NCI-H1048 (cell line): ENCODE measurements at regions not wholly inside any gene's neighbourhood (a gene's known extent, or its start where the extent isn't known, plus 50 kb on each side); places are given as distances from the start of the nearest gene placed in this dataset.
"Not testable (repeated sequence)": the region's sequence is repeated elsewhere in the genome, so short reads cannot be mapped to it uniquely, and the experiment has no call there.

Experiments
- DNase-seq: peaks from one replicate; lab custom pipeline; 2025; lab: John Stamatoyannopoulos, UW

DNA sequence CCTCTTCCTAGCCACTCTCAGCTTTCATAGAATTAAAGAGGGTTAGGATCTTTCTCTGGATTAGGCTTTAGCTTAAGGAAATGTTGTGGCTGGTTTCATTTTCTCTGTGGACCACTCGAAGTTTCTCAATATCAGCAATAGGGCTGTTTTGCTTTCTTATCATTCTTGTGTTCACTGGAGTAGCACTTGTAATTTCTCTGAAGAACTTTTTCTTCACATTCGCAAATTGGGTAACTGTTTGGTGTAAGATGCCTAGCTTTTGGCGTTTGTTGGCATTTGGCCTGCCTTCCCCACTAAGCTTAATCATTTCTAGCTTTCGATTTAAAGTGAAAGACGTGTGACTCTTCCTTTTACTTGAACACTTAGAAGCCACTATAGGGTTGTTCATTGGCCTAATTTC, 210.8 kb upstream of the PROX1 start:
- DNase-seq, result no peak

- no peak for DNase-seq
Measured at GRCh38 chr1:213779228-213779627, 208.5 kb upstream of the PROX1 start.

DNA sequence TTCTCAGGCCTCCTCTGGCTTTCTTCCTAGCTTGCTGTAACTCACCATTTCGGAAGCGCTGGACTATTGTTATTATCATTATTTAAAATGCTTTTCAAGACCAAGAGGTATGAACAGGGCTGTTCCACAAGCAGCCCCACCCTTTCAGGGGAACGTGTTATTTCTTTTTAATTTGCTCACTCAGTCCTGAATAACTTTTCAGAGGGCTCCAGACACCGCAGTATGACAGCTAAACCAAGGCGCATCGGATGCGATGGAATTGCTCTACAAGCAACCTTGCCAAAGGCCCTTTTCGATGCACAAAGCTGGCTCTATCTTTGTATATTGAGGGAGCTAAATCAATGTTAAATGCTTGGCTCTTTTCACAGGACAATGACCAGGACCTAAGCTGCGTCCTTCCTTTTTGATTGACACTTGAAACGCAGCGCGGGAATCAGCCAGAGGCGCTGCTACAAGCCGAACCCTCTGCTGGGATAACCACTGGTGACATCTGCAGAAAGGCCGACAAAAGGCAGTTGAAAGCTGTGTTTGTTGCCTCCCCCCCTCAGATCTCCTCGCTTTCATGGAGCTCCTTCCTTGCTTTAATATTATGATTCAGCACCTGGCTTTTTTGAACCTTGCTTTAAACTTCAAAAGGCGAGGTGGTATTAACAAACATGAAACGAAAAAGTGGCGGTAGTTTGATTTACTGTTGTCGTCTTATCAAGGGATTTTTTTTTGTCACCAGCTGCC, 204.7 kb upstream of the PROX1 start:
- no peak for DNase-seq

DNA sequence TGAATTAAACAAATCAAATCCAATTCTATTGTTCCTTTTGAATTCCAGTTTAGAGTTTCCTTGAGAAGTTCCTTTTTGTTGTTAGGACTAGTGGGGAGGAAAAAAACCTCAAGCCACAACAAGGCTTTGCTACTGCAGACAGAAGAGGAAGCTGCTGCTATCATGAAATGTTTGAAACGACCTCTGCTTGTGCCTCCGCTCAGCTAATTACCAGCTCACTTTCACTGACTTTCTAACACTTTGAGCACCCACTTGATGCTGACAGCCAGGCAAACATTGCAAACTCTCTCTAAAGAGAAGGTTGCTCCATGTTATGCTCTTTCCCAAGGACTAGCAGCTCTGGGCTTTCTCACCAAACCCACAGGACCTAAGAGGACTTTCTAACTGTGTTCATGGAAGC, 203.9 kb upstream of the PROX1 start:
- DNase-seq, result no peak

GRCh38 chr1:213786683-213787082, 201.1 kb upstream of the PROX1 start:
- DNase-seq, result no peak

- DNase-seq, result no peak
Measured at GRCh38 chr1:213790565-213790964, 197.2 kb upstream of the PROX1 start.

DNA sequence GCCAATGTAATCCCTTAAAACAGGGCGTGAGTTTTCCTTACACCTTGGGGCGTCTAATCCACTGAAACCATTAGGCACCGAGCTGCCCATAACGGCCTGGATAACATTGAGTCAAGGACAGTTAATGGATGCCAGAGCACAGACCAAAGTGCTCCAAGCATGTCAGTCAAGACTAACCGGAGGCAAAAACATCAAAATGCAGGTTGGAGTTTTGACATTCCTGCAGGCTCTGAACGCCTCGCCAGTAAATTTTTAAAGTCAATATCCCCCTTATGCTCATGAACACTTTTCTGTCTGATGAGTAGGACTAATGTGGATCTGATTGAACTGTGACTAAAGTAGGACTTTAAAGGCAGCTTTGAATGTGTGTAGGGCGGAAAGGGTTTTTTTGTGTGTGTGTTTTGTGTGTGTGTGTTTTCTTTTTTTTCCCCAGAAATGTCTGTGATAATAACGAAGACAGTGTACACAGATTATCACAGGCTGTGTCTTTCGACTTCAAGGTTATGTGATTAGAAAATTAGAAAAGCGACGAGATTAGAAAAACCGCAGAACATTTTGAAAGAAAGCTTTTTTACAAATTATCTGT, 194.2 kb upstream of the PROX1 start:
- no peak for DNase-seq

GRCh38 chr1:213796525-213796924, 191.2 kb upstream of the PROX1 start:
- no peak for DNase-seq

- DNase-seq, result not testable (repeated sequence)
Measured at GRCh38 chr1:213808288-213808687, 179.5 kb upstream of the PROX1 start.

DNA sequence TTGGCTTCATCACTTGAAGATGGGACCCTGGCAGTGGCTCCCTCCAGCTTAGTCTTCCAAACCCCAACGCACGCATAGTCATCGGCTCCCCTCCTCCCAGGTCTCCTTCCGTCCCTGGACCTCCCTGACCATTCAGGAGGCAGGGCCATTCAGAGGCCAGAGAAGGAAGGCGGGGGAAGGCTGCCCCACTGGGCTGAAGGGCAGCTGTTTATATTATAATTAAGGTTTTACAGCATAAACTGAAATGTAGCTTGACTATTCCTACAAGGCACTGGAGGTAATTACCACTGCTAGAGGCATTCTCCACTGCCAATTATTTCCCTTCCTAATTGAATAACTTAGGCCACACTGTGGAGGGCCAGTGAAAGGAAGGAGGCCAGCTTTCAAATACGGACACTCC, 170.6 kb upstream of the PROX1 start:
- no peak for DNase-seq

DNA sequence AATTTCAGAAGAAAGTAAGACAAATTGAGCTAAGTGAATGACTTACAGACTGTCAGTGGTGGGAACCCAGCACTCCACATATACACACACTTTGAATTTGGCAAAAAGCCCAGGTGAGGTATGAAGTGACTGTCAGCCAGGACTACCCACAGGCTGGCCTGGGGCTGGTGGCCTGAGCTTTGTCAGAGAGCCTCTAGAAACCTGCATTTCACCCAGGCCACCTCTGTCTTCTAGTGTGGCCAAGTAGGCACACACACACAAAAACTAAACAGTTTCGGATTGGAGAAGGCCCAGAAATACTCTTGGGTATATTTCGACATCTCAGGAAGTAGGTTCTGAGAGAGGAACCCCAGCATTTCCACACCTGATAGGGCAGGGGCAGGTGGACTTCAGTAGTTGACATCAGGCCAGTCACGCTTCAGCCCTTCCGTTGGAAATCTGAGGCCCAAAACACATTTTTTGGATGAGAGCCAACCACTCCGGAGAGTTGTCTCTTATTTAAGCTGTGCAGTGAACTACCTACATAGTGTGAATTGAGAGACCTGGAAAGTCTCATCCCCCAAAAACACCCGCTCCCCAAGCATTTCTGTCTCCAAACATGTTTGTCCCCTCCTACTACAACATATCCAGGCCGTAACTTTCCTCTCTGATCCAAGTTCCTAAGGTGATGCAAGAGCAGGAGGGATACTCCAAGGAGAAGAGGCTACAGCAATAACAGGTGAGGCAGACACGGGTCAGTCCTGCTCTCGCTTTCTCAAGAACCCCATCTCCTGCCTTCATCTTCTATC, 167.2 kb upstream of the PROX1 start:
- no peak for DNase-seq

GRCh38 chr1:213821175-213821942, 166.4 kb upstream of the PROX1 start:
- DNase-seq, result no peak

DNA sequence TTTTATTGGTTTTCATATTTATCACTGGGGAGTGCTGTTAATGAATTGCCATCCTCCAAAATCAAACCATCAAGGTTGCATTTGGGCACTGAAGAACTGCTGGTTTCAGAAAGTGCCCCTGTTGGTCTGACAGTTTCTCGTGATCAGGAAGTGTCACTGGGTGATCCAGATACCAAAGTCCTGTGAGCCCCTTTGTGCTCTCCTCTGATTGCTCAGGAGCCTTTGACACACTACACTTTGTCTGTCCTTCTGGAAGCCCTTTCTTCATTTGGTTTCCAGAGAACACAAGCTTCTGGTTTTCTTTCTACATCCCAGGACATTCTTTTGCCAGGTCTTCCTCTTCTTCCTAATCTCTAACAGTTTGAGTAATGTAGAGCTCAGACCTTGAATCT, 165.8 kb upstream of the PROX1 start:
- no peak for DNase-seq

DNA sequence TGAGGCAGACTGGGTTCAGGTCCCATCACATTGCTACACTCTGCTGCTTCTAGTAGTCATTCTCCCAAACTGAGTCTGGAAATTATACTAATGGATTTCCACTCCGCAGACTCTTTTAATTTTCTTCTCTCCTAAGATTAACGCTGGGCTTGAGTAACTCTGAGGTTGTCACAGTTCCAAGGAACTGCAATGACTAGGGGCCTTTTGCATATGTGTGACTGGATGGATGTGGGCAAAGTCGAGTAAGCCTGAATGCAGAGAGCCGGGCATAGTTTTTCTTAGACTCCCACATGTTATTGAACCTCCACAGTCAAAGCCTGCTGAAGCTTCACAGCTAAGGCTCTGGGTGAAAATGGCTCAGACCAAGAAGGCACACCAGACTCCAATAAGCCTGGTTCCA, 160.9 kb upstream of the PROX1 start:
- DNase-seq, result no peak

GRCh38 chr1:213828867-213829266, 158.9 kb upstream of the PROX1 start:
- DNase-seq, result no peak

DNA sequence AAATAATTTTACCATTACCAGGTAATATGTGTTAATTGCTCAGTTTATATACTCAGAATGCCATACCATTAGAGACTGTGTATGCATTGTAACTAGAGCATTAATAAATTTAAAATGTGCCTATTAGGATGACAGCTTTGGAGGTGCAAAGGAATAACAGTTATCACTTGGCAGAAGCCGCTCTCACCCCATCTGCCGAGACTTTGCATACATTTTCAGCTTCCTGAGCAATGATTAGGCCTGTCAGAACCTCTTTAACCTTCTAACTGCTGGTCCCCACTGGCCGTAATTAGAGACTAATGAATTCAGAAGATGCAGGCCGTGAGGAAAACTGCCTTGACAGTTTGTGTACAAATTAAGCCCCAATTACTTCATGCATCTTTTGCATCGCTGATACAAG, 158.0 kb upstream of the PROX1 start:
- no peak for DNase-seq

- no peak for DNase-seq
Measured at GRCh38 chr1:213830371-213830770, 157.4 kb upstream of the PROX1 start.

GRCh38 chr1:213840575-213840974, 147.2 kb upstream of the PROX1 start:
- no peak for DNase-seq

- no peak for DNase-seq
Measured at GRCh38 chr1:213844632-213845031, 143.1 kb upstream of the PROX1 start.

- no peak for DNase-seq
Measured at GRCh38 chr1:213852107-213852506, 135.7 kb upstream of the PROX1 start.

DNA sequence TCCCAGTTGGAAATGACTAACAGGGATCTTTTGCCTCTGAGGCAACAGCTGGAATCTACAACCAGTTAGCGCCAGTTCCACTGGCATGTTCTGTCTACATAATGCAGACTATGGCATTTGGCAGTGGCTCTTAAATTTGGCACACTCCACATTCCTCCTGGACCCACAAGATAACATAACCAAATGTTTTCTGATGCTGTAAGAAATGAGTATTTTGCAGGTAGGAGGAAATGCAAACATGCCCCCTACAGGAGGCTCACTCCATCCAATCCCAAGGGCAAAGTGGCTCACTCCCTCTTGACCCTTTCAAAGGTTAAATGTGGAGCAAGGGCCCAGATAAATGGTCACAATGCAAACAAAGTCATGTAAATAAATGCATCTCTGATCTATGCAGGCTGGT, 129.2 kb upstream of the PROX1 start:
- DNase-seq, result no peak

- no peak for DNase-seq
Measured at GRCh38 chr1:213861841-213862240, 125.9 kb upstream of the PROX1 start.

DNA sequence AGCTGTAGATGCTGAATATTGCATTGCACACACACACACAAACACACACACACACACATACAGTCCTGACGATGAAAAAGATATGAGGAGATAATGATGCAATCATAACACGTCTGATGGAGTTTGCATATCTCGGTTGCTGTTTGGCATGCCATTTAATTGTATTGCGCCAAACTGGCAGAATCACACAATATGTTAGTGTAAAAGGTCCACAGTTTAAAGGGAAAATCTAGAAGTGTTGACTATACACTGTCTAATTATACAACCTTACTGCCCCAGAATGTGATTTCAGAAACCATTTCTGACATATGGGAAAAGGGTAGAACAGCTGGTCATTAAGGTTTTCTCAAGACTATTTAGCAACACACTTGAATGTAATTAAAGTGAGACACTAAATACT, 123.7 kb upstream of the PROX1 start:
- no peak for DNase-seq
